Body of pancreas (tissue), 4 donors: ENCODE measurements at regions not wholly inside any gene's neighbourhood (a gene's known extent, or its start where the extent isn't known, plus 50 kb on each side); places are given as distances from the start of the nearest gene placed in this dataset.

Source experiments
- CTCF ChIP-seq, 7 experiments: fragments of 450-650 bp in 4 of 7; fragments of 200-600 bp in 3 of 7; sonication (generic) in 3 of 7; IDR thresholded peaks; one replicate each; pipeline ENCODE4 v1.5.1; 2016 to 2019; ENCODE audit warnings: antibody characterized with exemption in 7 of 7
- POLR2A ChIP-seq, 3 donors: fragments of 450-650 bp; IDR thresholded peaks; one replicate each; pipeline ENCODE4 v1.6.1; 2016; ENCODE audit warnings: antibody characterized with exemption in 3 of 3, mild to moderate bottlenecking in 2 of 3

GRCh38 chr14:55519473-55520080 lies 60.4 kb upstream of the KTN1 start:
- no peak for TF ChIP-seq CTCF (IDR thresholded peaks at IDR 0.05)
- no peak for TF ChIP-seq POLR2A (IDR thresholded peaks at IDR 0.05)
